Dedifferentiated amniotic fluid mesenchymal stem cell (primary cell): ENCODE measurements at regions not wholly inside any gene's neighbourhood (a gene's known extent, or its start where the extent isn't known, plus 50 kb on each side); places are given as distances from the start of the nearest gene placed in this dataset.
"Not testable (repeated sequence)": the region's sequence is repeated elsewhere in the genome, so short reads cannot be mapped to it uniquely, and the experiment has no call there.

ENCODE experiments used
- DNase-seq: peaks from one replicate; pipeline ENCODE4 v3.0.0-alpha.2; 2016; ENCODE audit errors: extremely low spot score

GRCh38 chr6:121760745-121761144, 325.3 kb downstream of the GJA1 start:
- no peak for DNase-seq

GRCh38 chr6:121764493-121764892, 329.0 kb downstream of the GJA1 start:
- no peak for DNase-seq

- DNase-seq, result no peak
Measured at GRCh38 chr6:121765060-121765459, 329.6 kb downstream of the GJA1 start.

DNA sequence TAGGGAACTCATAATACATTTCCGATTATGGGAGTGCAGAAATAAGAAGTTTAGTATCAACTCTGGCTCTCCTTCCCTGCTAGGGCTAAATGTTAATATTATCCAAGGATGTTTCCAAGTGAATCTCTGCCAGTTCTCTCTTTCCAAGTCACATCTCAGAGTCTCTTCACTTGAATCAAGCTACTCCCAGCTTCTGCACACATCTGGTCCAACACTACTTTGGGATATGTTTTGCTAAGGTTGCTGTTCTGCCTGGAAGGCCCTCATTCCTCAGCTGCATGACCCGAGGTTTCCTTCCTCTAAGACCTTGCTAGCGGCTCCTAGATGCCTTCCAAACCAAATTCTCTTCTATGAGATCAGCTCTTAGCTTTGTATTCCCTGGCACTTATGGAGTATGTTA, 331.8 kb downstream of the GJA1 start:
- DNase-seq, result no peak

- no peak for DNase-seq
Measured at GRCh38 chr6:121770943-121771342, 335.5 kb downstream of the GJA1 start.

GRCh38 chr6:121771937-121772720, 336.7 kb downstream of the GJA1 start:
- DNase-seq, result no peak

- DNase-seq, result no peak
Measured at GRCh38 chr6:121776054-121776453, 340.6 kb downstream of the GJA1 start.

- peak; percentile 77 for DNase-seq
Measured at GRCh38 chr6:121780325-121781321, 345.2 kb downstream of the GJA1 start.

GRCh38 chr6:121791396-121792315, 356.2 kb downstream of the GJA1 start:
- DNase-seq, result no peak

DNA sequence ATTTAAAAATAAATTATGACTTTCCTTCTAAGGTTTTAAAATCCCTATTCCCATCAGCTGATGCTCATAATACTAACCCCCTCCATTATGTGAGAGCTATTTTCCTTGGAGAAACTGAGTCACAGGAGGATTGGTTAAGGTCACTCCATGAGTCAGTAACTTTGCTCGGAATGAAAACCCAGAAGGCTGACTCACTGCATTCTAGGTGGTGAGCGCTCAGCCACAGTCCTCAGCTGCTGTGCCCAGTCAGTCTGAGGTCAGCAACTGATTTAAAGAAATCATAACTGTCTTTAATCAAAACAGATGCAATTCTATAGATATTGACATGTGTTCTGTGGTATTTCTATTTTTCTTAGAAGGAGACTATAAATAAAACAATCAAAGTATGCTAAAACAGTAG, 359.2 kb downstream of the GJA1 start:
- peak; percentile 92 for DNase-seq

DNA sequence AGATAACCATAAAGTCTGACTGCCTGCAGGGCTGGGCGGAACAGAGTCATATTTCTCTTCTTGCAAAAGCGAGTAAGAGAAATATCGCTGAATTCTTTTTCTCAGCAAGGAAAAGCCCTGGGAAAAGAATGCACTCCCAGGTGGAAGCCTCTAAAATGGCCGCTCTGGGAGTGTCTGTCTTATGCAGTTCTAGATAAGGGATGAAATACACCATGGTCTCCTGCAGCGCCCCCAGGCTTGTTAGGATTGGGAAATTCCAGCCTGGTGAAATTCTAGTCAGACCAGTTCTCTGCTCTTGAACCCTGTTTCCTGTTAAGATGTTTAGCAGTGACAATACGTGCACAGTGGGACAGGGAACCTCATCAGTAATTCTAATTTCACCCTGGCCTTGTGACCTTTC, 362.2 kb downstream of the GJA1 start:
- not testable (repeated sequence) for DNase-seq

DNA sequence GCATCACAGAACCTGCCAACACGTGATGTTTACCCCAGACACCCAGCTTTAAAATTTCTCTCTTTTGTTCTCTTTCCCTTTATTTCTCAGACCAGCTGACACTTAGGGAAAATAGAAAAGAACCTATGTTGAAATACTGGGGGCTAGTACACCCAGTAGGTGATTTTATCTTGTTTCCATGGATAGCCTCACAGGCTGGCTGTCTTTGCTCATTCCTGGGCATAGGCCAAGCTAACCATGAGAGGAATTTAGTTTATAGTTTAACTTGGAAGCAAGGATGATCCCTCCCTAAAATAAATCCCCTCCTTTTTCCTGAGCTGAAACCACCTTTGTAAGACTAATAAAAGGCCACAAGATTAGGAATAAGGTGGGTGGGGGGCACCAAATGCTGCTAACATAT, 362.7 kb downstream of the GJA1 start:
- not testable (repeated sequence) for DNase-seq

DNA sequence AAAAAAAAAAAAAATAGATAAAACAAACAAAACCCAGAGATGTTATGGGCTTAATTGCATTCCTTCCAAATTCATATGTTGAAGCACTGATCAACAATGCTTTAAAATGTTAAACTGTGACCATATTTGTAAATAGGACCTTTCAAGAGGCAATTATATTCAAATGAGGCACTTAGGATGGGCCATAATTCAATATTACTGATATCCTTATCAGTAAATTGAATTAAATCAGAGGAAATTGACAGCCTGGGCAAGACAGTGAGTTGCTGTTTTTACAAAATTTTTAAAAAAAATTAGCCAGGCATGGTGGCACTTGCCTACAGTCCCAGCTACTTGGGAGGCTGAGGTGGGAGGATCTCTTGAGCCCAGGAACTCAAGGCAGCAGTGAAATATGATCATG, 364.1 kb downstream of the GJA1 start:
- DNase-seq, result no peak

- no peak for DNase-seq
Measured at GRCh38 chr6:121800047-121800446, 364.6 kb downstream of the GJA1 start.

DNA sequence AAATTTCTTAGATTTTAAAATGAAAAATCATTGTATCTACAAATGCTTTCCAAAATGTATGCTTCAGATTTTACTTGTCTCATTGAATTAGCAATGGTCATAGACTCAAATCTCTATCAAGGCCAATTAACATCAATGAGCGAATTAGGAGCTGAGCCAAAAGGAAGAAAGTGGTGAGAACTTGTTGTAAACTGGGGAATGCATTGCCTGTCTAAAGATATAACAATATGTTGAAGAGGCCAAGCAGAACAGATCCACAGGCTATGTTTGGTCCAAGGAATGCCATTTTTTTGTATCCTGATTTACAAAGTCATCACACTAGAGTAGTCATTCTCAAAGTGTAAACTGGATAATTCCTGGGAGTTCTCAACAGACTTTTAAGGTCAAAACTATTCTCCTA, 370.7 kb downstream of the GJA1 start:
- no peak for DNase-seq

GRCh38 chr6:121809211-121809610, 373.8 kb downstream of the GJA1 start:
- no peak for DNase-seq

GRCh38 chr6:121810158-121811032, 374.9 kb downstream of the GJA1 start:
- no peak for DNase-seq

GRCh38 chr6:121811106-121811505, 375.7 kb downstream of the GJA1 start:
- DNase-seq, result no peak

DNA sequence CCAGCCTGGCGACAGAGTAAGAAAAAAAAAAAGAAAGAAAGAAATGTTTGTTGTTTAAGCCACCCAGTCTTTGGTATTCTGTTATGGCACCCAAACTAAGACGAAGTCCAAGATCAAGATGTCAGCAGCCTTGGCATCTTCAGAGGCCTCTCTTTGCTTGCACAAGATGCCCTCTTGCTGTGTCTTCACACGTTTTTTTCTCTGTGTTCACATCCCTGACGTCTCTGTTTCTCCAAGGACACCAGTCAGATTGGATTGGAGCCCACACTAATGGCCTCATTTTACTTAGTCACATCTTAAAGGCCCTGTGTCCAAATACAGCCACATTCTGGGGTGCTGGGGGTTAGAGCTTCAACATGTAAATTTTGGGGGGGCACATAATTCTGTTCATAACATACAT, 380.9 kb downstream of the GJA1 start:
- DNase-seq, result no peak

- no peak for DNase-seq
Measured at GRCh38 chr6:121816906-121817540, 381.6 kb downstream of the GJA1 start.
